ENCODE measurements at regions not wholly inside any gene's neighbourhood (a gene's known extent, or its start where the extent isn't known, plus 50 kb on each side); places are given as distances from the start of the nearest gene placed in this dataset.

DNA sequence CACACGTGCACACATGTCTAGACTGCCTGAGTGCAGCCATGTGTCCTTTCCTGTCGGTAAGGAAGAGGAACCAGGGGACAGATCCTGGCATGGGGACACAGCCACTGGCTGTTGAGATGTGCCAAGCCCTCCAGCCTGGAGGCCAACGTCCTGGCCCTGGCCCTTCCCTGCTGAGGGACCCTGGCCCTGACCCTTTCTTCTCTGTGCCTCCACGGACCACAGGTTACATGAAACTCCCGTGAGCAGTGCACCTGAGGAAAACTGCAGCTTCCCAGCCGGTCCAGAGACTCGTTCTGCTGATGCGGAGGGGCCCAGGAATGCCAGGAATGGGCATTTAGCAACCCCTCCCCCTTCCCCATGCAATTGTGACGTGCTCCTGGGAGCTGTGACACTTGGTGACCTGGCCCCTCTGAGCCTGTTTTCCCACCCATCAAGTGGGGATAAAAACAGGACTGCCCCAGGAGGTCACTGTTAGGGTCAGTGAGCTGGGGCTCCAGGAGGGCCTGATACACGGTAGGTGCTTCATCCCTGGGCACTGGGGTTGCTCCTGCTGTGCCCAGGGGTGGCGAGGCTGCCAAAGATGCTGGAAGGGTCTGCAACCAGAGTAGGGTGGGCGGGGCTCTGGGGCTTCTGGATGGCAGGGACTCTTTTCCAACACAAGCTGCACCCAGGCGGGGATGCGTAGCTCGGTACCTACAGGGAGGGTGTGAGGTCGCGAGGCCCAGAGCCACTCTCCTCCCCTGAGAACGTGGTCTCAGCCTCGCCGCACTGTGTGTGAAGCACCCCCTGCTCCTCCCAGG lies 151.5 kb downstream of the C9orf50 start:
- no peak for TF ChIP-seq CTCF (IDR thresholded peaks at IDR 0.05)
- TF ChIP-seq POLR2A (IDR thresholded peaks at IDR 0.05): no peak

Measured in body of pancreas (tissue), 4 donors.